ENCODE measurements at regions not wholly inside any gene's neighbourhood (a gene's known extent, or its start where the extent isn't known, plus 50 kb on each side); places are given as distances from the start of the nearest gene placed in this dataset.
"Not testable (repeated sequence)": the region's sequence is repeated elsewhere in the genome, so short reads cannot be mapped to it uniquely, and the experiment has no call there.

- Histone ChIP-seq H3K9ac (ENCODE audit: low read length) (no peak overlapping the region), H3K4me1 (ENCODE audit: control insufficient read depth, insufficient read depth, low read length) (no peaks in the 10 kb centered on the region), H3K27me3 (ENCODE audit: control insufficient read depth, insufficient read depth, low read length) (no peaks in the 10 kb centered on the region), H3K4me3 (ENCODE audit: low read length) (no peak overlapping the region), H3K9me3 (ENCODE audit: control insufficient read depth, low read length) (no peaks in the 10 kb centered on the region), H3K36me3 (ENCODE audit: control insufficient read depth, insufficient read depth, low read length) (no peaks in the 10 kb centered on the region)
Observed at GRCh38 chr9:91006046-91006445, 204.4 kb downstream of the SYK start.

GRCh38 chr9:91008568-91008967 is 206.9 kb downstream of the SYK start:
- Histone ChIP-seq H3K36me3 (ENCODE audit: control insufficient read depth, insufficient read depth, low read length) (no peaks in the 10 kb centered on the region), H3K27me3 (ENCODE audit: control insufficient read depth, insufficient read depth, low read length) (no peaks in the 10 kb centered on the region), H3K9me3 (ENCODE audit: control insufficient read depth, low read length) (no peaks in the 10 kb centered on the region), H3K4me3 (ENCODE audit: low read length) (no peak overlapping the region), H3K9ac (ENCODE audit: low read length) (no peak overlapping the region), H3K4me1 (ENCODE audit: control insufficient read depth, insufficient read depth, low read length) (no peaks in the 10 kb centered on the region)

- Histone ChIP-seq H3K36me3 (ENCODE audit: control insufficient read depth, insufficient read depth, low read length) (no peaks in the 10 kb centered on the region), H3K27me3 (ENCODE audit: control insufficient read depth, insufficient read depth, low read length) (no peaks in the 10 kb centered on the region), H3K9me3 (ENCODE audit: control insufficient read depth, low read length) (no peaks in the 10 kb centered on the region), H3K9ac (ENCODE audit: low read length) (no peak overlapping the region), H3K4me3 (ENCODE audit: low read length) (no peak overlapping the region), H3K4me1 (ENCODE audit: control insufficient read depth, insufficient read depth, low read length) (no peaks in the 10 kb centered on the region)
Observed at GRCh38 chr9:91011891-91012290, 210.3 kb downstream of the SYK start.

GRCh38 chr9:91012933-91013841 is 211.6 kb downstream of the SYK start:
- no peaks in the 10 kb centered on the region for H3K36me3 ChIP-seq (ENCODE audit: control insufficient read depth, insufficient read depth, low read length)
- H3K9me3 ChIP-seq (ENCODE audit: control insufficient read depth, low read length), result no peaks in the 10 kb centered on the region
- no peaks in the 10 kb centered on the region for H3K27me3 ChIP-seq (ENCODE audit: control insufficient read depth, insufficient read depth, low read length)
- H3K4me1 ChIP-seq (ENCODE audit: control insufficient read depth, insufficient read depth, low read length), result no peaks in the 10 kb centered on the region
- no peak overlapping the region for H3K4me3 ChIP-seq (ENCODE audit: low read length)
- no peak overlapping the region for H3K9ac ChIP-seq (ENCODE audit: low read length)

- no peak overlapping the region for H3K4me3 ChIP-seq (ENCODE audit: low read length)
- no peaks in the 10 kb centered on the region for H3K4me1 ChIP-seq (ENCODE audit: control insufficient read depth, insufficient read depth, low read length)
- no peaks in the 10 kb centered on the region for H3K27me3 ChIP-seq (ENCODE audit: control insufficient read depth, insufficient read depth, low read length)
- H3K36me3 ChIP-seq (ENCODE audit: control insufficient read depth, insufficient read depth, low read length), result no peaks in the 10 kb centered on the region
- no peaks in the 10 kb centered on the region for H3K9me3 ChIP-seq (ENCODE audit: control insufficient read depth, low read length)
- no peak overlapping the region for H3K9ac ChIP-seq (ENCODE audit: low read length)
Observed at GRCh38 chr9:91017245-91017644, 215.6 kb downstream of the SYK start.

- H3K9ac ChIP-seq (ENCODE audit: low read length); H3K9me3 ChIP-seq (ENCODE audit: control insufficient read depth, low read length); H3K36me3 ChIP-seq (ENCODE audit: control insufficient read depth, insufficient read depth, low read length); H3K4me3 ChIP-seq (ENCODE audit: low read length); H3K4me1 ChIP-seq (ENCODE audit: control insufficient read depth, insufficient read depth, low read length); H3K27me3 ChIP-seq (ENCODE audit: control insufficient read depth, insufficient read depth, low read length): not testable (repeated sequence)
Observed at GRCh38 chr9:91019871-91020270, 218.3 kb downstream of the SYK start.

- not testable (repeated sequence) for H3K27me3 ChIP-seq (ENCODE audit: control insufficient read depth, insufficient read depth, low read length); H3K4me3 ChIP-seq (ENCODE audit: low read length); H3K4me1 ChIP-seq (ENCODE audit: control insufficient read depth, insufficient read depth, low read length); H3K9me3 ChIP-seq (ENCODE audit: control insufficient read depth, low read length); H3K9ac ChIP-seq (ENCODE audit: low read length); H3K36me3 ChIP-seq (ENCODE audit: control insufficient read depth, insufficient read depth, low read length)
Observed at GRCh38 chr9:91021656-91022055, 220.0 kb downstream of the SYK start.

GRCh38 chr9:91023741-91024140 is 222.1 kb downstream of the SYK start:
- no peaks in the 10 kb centered on the region for H3K36me3 ChIP-seq (ENCODE audit: control insufficient read depth, insufficient read depth, low read length)
- H3K9me3 ChIP-seq (ENCODE audit: control insufficient read depth, low read length), result no peaks in the 10 kb centered on the region
- H3K4me3 ChIP-seq (ENCODE audit: low read length), result no peak overlapping the region
- H3K4me1 ChIP-seq (ENCODE audit: control insufficient read depth, insufficient read depth, low read length), result no peaks in the 10 kb centered on the region
- no peak overlapping the region for H3K9ac ChIP-seq (ENCODE audit: low read length)
- no peaks in the 10 kb centered on the region for H3K27me3 ChIP-seq (ENCODE audit: control insufficient read depth, insufficient read depth, low read length)

GRCh38 chr9:91024841-91025240 is 223.2 kb downstream of the SYK start:
- Histone ChIP-seq H3K4me1 (ENCODE audit: control insufficient read depth, insufficient read depth, low read length) (no peaks in the 10 kb centered on the region), H3K4me3 (ENCODE audit: low read length) (no peak overlapping the region), H3K27me3 (ENCODE audit: control insufficient read depth, insufficient read depth, low read length) (no peaks in the 10 kb centered on the region), H3K9me3 (ENCODE audit: control insufficient read depth, low read length) (no peaks in the 10 kb centered on the region), H3K36me3 (ENCODE audit: control insufficient read depth, insufficient read depth, low read length) (no peaks in the 10 kb centered on the region), H3K9ac (ENCODE audit: low read length) (no peak overlapping the region)

- no peaks in the 10 kb centered on the region for H3K4me1 ChIP-seq (ENCODE audit: control insufficient read depth, insufficient read depth, low read length)
- no peak overlapping the region for H3K4me3 ChIP-seq (ENCODE audit: low read length)
- H3K27me3 ChIP-seq (ENCODE audit: control insufficient read depth, insufficient read depth, low read length), result no peaks in the 10 kb centered on the region
- H3K9ac ChIP-seq (ENCODE audit: low read length), result no peak overlapping the region
- H3K36me3 ChIP-seq (ENCODE audit: control insufficient read depth, insufficient read depth, low read length), result no peaks in the 10 kb centered on the region
- H3K9me3 ChIP-seq (ENCODE audit: control insufficient read depth, low read length), result no peaks in the 10 kb centered on the region
Observed at GRCh38 chr9:91025856-91026255, 224.2 kb downstream of the SYK start.

- Histone ChIP-seq H3K4me1 (ENCODE audit: control insufficient read depth, insufficient read depth, low read length) (no peaks in the 10 kb centered on the region), H3K9ac (ENCODE audit: low read length) (no peak overlapping the region), H3K4me3 (ENCODE audit: low read length) (no peak overlapping the region), H3K27me3 (ENCODE audit: control insufficient read depth, insufficient read depth, low read length) (no peaks in the 10 kb centered on the region), H3K36me3 (ENCODE audit: control insufficient read depth, insufficient read depth, low read length) (no peaks in the 10 kb centered on the region), H3K9me3 (ENCODE audit: control insufficient read depth, low read length) (no peaks in the 10 kb centered on the region)
Observed at GRCh38 chr9:91026266-91026665, 224.6 kb downstream of the SYK start.

GRCh38 chr9:91027005-91027404 is 225.4 kb downstream of the SYK start:
- Histone ChIP-seq H3K27me3 (ENCODE audit: control insufficient read depth, insufficient read depth, low read length) (no peaks in the 10 kb centered on the region), H3K36me3 (ENCODE audit: control insufficient read depth, insufficient read depth, low read length) (no peaks in the 10 kb centered on the region), H3K4me3 (ENCODE audit: low read length) (no peak overlapping the region), H3K4me1 (ENCODE audit: control insufficient read depth, insufficient read depth, low read length) (no peaks in the 10 kb centered on the region), H3K9me3 (ENCODE audit: control insufficient read depth, low read length) (no peaks in the 10 kb centered on the region), H3K9ac (ENCODE audit: low read length) (no peak overlapping the region)
